22Rv1 (cell line): ENCODE measurements at regions not wholly inside any gene's neighbourhood (a gene's known extent, or its start where the extent isn't known, plus 50 kb on each side); places are given as distances from the start of the nearest gene placed in this dataset.

Source experiments
- ZFX ChIP-seq: fragments of 450-650 bp; IDR thresholded peaks from 2 replicates; pipeline ENCODE4 v1.6.1; 2017; ENCODE audit warnings: antibody characterized with exemption, borderline replicate concordance
- TF ChIP-seq, protein P1 (sequence below): fragments of 450-650 bp; IDR thresholded peaks from 2 replicates; pipeline ENCODE4 v1.5.1; 2017; ENCODE audit warnings: mild to moderate bottlenecking

GRCh38 chr7:15794801-15795200, 108.3 kb upstream of the MEOX2 start:
- TF ChIP-seq, protein P1, sequence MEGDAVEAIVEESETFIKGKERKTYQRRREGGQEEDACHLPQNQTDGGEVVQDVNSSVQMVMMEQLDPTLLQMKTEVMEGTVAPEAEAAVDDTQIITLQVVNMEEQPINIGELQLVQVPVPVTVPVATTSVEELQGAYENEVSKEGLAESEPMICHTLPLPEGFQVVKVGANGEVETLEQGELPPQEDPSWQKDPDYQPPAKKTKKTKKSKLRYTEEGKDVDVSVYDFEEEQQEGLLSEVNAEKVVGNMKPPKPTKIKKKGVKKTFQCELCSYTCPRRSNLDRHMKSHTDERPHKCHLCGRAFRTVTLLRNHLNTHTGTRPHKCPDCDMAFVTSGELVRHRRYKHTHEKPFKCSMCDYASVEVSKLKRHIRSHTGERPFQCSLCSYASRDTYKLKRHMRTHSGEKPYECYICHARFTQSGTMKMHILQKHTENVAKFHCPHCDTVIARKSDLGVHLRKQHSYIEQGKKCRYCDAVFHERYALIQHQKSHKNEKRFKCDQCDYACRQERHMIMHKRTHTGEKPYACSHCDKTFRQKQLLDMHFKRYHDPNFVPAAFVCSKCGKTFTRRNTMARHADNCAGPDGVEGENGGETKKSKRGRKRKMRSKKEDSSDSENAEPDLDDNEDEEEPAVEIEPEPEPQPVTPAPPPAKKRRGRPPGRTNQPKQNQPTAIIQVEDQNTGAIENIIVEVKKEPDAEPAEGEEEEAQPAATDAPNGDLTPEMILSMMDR, result no peak
- no peak for TF ChIP-seq ZFX
